ENCODE measurements at regions not wholly inside any gene's neighbourhood (a gene's known extent, or its start where the extent isn't known, plus 50 kb on each side); places are given as distances from the start of the nearest gene placed in this dataset.

- no peaks in the 10 kb centered on the region for H3K27me3 ChIP-seq
- no peak for TF ChIP-seq POLR2AphosphoS5 (IDR thresholded peaks at IDR 0.05; ENCODE audit: insufficient read depth in 1 of 2, low read depth in 1 of 2)
- no peak for TF ChIP-seq CTCF (IDR thresholded peaks at IDR 0.05)
- no peak for TF ChIP-seq POLR2A (IDR thresholded peaks at IDR 0.05)
- intact Hi-C loops (cut with DNase I): no loop called here
- H3K4me3 ChIP-seq: no peak overlapping the region
- H3K9me3 ChIP-seq: no peaks in the 10 kb centered on the region
- no peak overlapping the region for H3K27ac ChIP-seq
- DNase-seq (ENCODE audit: extremely low spot score in 2 of 2): no peak
- no peaks in the 10 kb centered on the region for H3K36me3 ChIP-seq
- H3K4me1 ChIP-seq: no peaks in the 10 kb centered on the region
Observed at GRCh38 chr13:75137911-75138571, 343.9 kb downstream of the TBC1D4 start.

- Histone ChIP-seq H3K4me1 (no peaks in the 10 kb centered on the region), H3K4me3 (no peak overlapping the region), H3K27me3 (no peaks in the 10 kb centered on the region), H3K9me3 (no peaks in the 10 kb centered on the region), H3K27ac (no peak overlapping the region), H3K36me3 (no peaks in the 10 kb centered on the region)
- intact Hi-C loops (cut with DNase I): no loop called here
- no peak for DNase-seq (ENCODE audit: extremely low spot score in 2 of 2)
- TF ChIP-seq POLR2A (IDR thresholded peaks at IDR 0.05) (no peak), CTCF (IDR thresholded peaks at IDR 0.05) (no peak), POLR2AphosphoS5 (IDR thresholded peaks at IDR 0.05; ENCODE audit: insufficient read depth in 1 of 2, low read depth in 1 of 2) (no peak)
Observed at GRCh38 chr13:75136151-75136550, 345.8 kb downstream of the TBC1D4 start.

GRCh38 chr13:75135325-75135825 lies 346.6 kb downstream of the TBC1D4 start:
- Histone ChIP-seq H3K4me1 (no peaks in the 10 kb centered on the region), H3K9me3 (no peaks in the 10 kb centered on the region), H3K27me3 (no peaks in the 10 kb centered on the region), H3K27ac (no peak overlapping the region), H3K36me3 (no peaks in the 10 kb centered on the region), H3K4me3 (no peak overlapping the region)
- TF ChIP-seq CTCF (IDR thresholded peaks at IDR 0.05) (no peak), POLR2AphosphoS5 (IDR thresholded peaks at IDR 0.05; ENCODE audit: insufficient read depth in 1 of 2, low read depth in 1 of 2) (no peak), POLR2A (IDR thresholded peaks at IDR 0.05) (no peak)
- no peak for DNase-seq (ENCODE audit: extremely low spot score in 2 of 2)
- intact Hi-C loops (cut with DNase I): no loop called here

GRCh38 chr13:75132701-75133695 lies 349.0 kb downstream of the TBC1D4 start:
- Histone ChIP-seq H3K36me3 (no peaks in the 10 kb centered on the region), H3K27me3 (no peaks in the 10 kb centered on the region), H3K4me1 (no peaks in the 10 kb centered on the region), H3K27ac (no peak overlapping the region), H3K9me3 (no peaks in the 10 kb centered on the region), H3K4me3 (no peak overlapping the region)
- TF ChIP-seq POLR2AphosphoS5 (IDR thresholded peaks at IDR 0.05; ENCODE audit: insufficient read depth in 1 of 2, low read depth in 1 of 2) (no peak), CTCF (IDR thresholded peaks at IDR 0.05) (no peak), POLR2A (IDR thresholded peaks at IDR 0.05) (no peak)
- no peak for DNase-seq (ENCODE audit: extremely low spot score in 2 of 2)
- intact Hi-C loops (cut with DNase I): no loop called here
